ENCODE measurements at regions not wholly inside any gene's neighbourhood (a gene's known extent, or its start where the extent isn't known, plus 50 kb on each side); places are given as distances from the start of the nearest gene placed in this dataset.
A peak's percentile ranks its signal among the peaks of the same experiment; 100 is the strongest.

GRCh38 chr2:103103678-103104077 is 341.8 kb downstream of the TMEM182 start:
- no peak for DNase-seq

- DNase-seq: no peak
Observed at GRCh38 chr2:103119352-103119751, 357.5 kb downstream of the TMEM182 start.

GRCh38 chr2:103121106-103121505 is 359.3 kb downstream of the TMEM182 start:
- DNase-seq: no peak

- DNase-seq: no peak
Observed at GRCh38 chr2:103123516-103123915, 361.7 kb downstream of the TMEM182 start.

- DNase-seq: no peak
Observed at GRCh38 chr2:103130857-103131256, 369.0 kb downstream of the TMEM182 start.

GRCh38 chr2:103132536-103133217 is 370.8 kb downstream of the TMEM182 start:
- DNase-seq: no peak

- no peak for DNase-seq
Observed at GRCh38 chr2:103135679-103136078, 373.8 kb downstream of the TMEM182 start.

GRCh38 chr2:103138123-103138901 is 376.5 kb downstream of the TMEM182 start:
- DNase-seq: no peak

- DNase-seq: no peak
Observed at GRCh38 chr2:103139628-103140268, 377.9 kb downstream of the TMEM182 start.

GRCh38 chr2:103144837-103145236 is 383.0 kb downstream of the TMEM182 start:
- DNase-seq: no peak

GRCh38 chr2:103145739-103146138 is 383.9 kb downstream of the TMEM182 start:
- no peak for DNase-seq

GRCh38 chr2:103151046-103151445 is 389.2 kb downstream of the TMEM182 start:
- no peak for DNase-seq

- DNase-seq: no peak
Observed at GRCh38 chr2:103152556-103152955, 390.7 kb downstream of the TMEM182 start.

- DNase-seq: no peak
Observed at GRCh38 chr2:103153580-103154284, 391.9 kb downstream of the TMEM182 start.

- DNase-seq: no peak
Observed at GRCh38 chr2:103155308-103155707, 393.5 kb downstream of the TMEM182 start.

- no peak for DNase-seq
Observed at GRCh38 chr2:103159018-103159417, 397.2 kb downstream of the TMEM182 start.

- DNase-seq: peak in 1 of 14 donors; percentile 18
Observed at GRCh38 chr2:103161456-103162289, 399.8 kb downstream of the TMEM182 start.

- DNase-seq: no peak
Observed at GRCh38 chr2:103164748-103165147, 402.9 kb downstream of the TMEM182 start.

- no peak for DNase-seq
Observed at GRCh38 chr2:103165836-103166235, 404.0 kb downstream of the TMEM182 start.

- DNase-seq: no peak
Observed at GRCh38 chr2:103166456-103167324, 404.9 kb downstream of the TMEM182 start.

GRCh38 chr2:103167599-103167998 is 405.8 kb downstream of the TMEM182 start:
- no peak for DNase-seq
